ENCODE measurements at regions not wholly inside any gene's neighbourhood (a gene's known extent, or its start where the extent isn't known, plus 50 kb on each side); places are given as distances from the start of the nearest gene placed in this dataset.

GRCh38 chr6:85803721-85804120, 161.0 kb upstream of the SYNCRIP start:
- no peak for DNase-seq (ENCODE audit: low read depth, low spot score)
- Histone ChIP-seq H3K9ac (ENCODE audit: insufficient read length, low read depth) (no peak overlapping the region), H3K4me3 (ENCODE audit: insufficient read length, low read depth) (no peak overlapping the region), H3K27me3 (ENCODE audit: insufficient read depth, insufficient read length) (no peaks in the 10 kb centered on the region), H3K9me3 (ENCODE audit: insufficient read depth, low read length) (peaks cover 16% of the 10 kb centered on the region; the same call in 1 of the 2 replicates), H3K4me1 (ENCODE audit: insufficient read depth, insufficient read length) (no peaks in the 10 kb centered on the region), H3K36me3 (ENCODE audit: insufficient read depth, insufficient read length, low read length) (no peaks in the 10 kb centered on the region)
- TF ChIP-seq ZNF274 (IDR thresholded peaks at IDR 0.05; ENCODE audit: low read depth, low read length): no peak
- no peak for TF ChIP-seq SUZ12 (IDR thresholded peaks at IDR 0.05; ENCODE audit: extremely low read depth, insufficient read depth, insufficient read length)
- no peak for TF ChIP-seq YY1 (IDR thresholded peaks at IDR 0.05; ENCODE audit: insufficient read depth, insufficient read length)

- no peaks in the 10 kb centered on the region for H3K4me1 ChIP-seq (ENCODE audit: insufficient read depth, insufficient read length)
- H3K9ac ChIP-seq (ENCODE audit: insufficient read length, low read depth): no peak overlapping the region
- H3K9me3 ChIP-seq (ENCODE audit: insufficient read depth, low read length): peaks cover 4% of the 10 kb centered on the region; the same call in 1 of the 2 replicates
- H3K4me3 ChIP-seq (ENCODE audit: insufficient read length, low read depth): no peak overlapping the region
- no peaks in the 10 kb centered on the region for H3K36me3 ChIP-seq (ENCODE audit: insufficient read depth, insufficient read length, low read length)
- no peaks in the 10 kb centered on the region for H3K27me3 ChIP-seq (ENCODE audit: insufficient read depth, insufficient read length)
- DNase-seq (ENCODE audit: low read depth, low spot score): no peak
- TF ChIP-seq SUZ12 (IDR thresholded peaks at IDR 0.05; ENCODE audit: extremely low read depth, insufficient read depth, insufficient read length): no peak
- no peak for TF ChIP-seq ZNF274 (IDR thresholded peaks at IDR 0.05; ENCODE audit: low read depth, low read length)
- TF ChIP-seq YY1 (IDR thresholded peaks at IDR 0.05; ENCODE audit: insufficient read depth, insufficient read length): no peak
Measured at GRCh38 chr6:85802162-85802561, 159.5 kb upstream of the SYNCRIP start.

- DNase-seq (ENCODE audit: low read depth, low spot score): no peak
- H3K4me1 ChIP-seq (ENCODE audit: insufficient read depth, insufficient read length): no peaks in the 10 kb centered on the region
- H3K4me3 ChIP-seq (ENCODE audit: insufficient read length, low read depth): no peak overlapping the region
- TF ChIP-seq YY1 (IDR thresholded peaks at IDR 0.05; ENCODE audit: insufficient read depth, insufficient read length) (no peak), ZNF274 (IDR thresholded peaks at IDR 0.05; ENCODE audit: low read depth, low read length) (no peak), SUZ12 (IDR thresholded peaks at IDR 0.05; ENCODE audit: extremely low read depth, insufficient read depth, insufficient read length) (no peak)
- no peaks in the 10 kb centered on the region for H3K9me3 ChIP-seq (ENCODE audit: insufficient read depth, low read length)
- no peak overlapping the region for H3K9ac ChIP-seq (ENCODE audit: insufficient read length, low read depth)
- no peaks in the 10 kb centered on the region for H3K27me3 ChIP-seq (ENCODE audit: insufficient read depth, insufficient read length)
- no peaks in the 10 kb centered on the region for H3K36me3 ChIP-seq (ENCODE audit: insufficient read depth, insufficient read length, low read length)
Measured at GRCh38 chr6:85798931-85799652, 156.4 kb upstream of the SYNCRIP start.

GRCh38 chr6:85797993-85798392, 155.3 kb upstream of the SYNCRIP start:
- DNase-seq (ENCODE audit: low read depth, low spot score): no peak
- H3K36me3 ChIP-seq (ENCODE audit: insufficient read depth, insufficient read length, low read length): no peaks in the 10 kb centered on the region
- H3K9me3 ChIP-seq (ENCODE audit: insufficient read depth, low read length): no peaks in the 10 kb centered on the region
- no peaks in the 10 kb centered on the region for H3K4me1 ChIP-seq (ENCODE audit: insufficient read depth, insufficient read length)
- H3K27me3 ChIP-seq (ENCODE audit: insufficient read depth, insufficient read length): no peaks in the 10 kb centered on the region
- H3K9ac ChIP-seq (ENCODE audit: insufficient read length, low read depth): no peak overlapping the region
- no peak overlapping the region for H3K4me3 ChIP-seq (ENCODE audit: insufficient read length, low read depth)
- TF ChIP-seq SUZ12 (IDR thresholded peaks at IDR 0.05; ENCODE audit: extremely low read depth, insufficient read depth, insufficient read length) (no peak), ZNF274 (IDR thresholded peaks at IDR 0.05; ENCODE audit: low read depth, low read length) (no peak), YY1 (IDR thresholded peaks at IDR 0.05; ENCODE audit: insufficient read depth, insufficient read length) (no peak)

- no peak for DNase-seq (ENCODE audit: low read depth, low spot score)
- no peaks in the 10 kb centered on the region for H3K27me3 ChIP-seq (ENCODE audit: insufficient read depth, insufficient read length)
- TF ChIP-seq YY1 (IDR thresholded peaks at IDR 0.05; ENCODE audit: insufficient read depth, insufficient read length) (no peak), SUZ12 (IDR thresholded peaks at IDR 0.05; ENCODE audit: extremely low read depth, insufficient read depth, insufficient read length) (no peak), ZNF274 (IDR thresholded peaks at IDR 0.05; ENCODE audit: low read depth, low read length) (no peak)
- no peaks in the 10 kb centered on the region for H3K4me1 ChIP-seq (ENCODE audit: insufficient read depth, insufficient read length)
- H3K9me3 ChIP-seq (ENCODE audit: insufficient read depth, low read length): no peaks in the 10 kb centered on the region
- H3K36me3 ChIP-seq (ENCODE audit: insufficient read depth, insufficient read length, low read length): no peaks in the 10 kb centered on the region
- H3K4me3 ChIP-seq (ENCODE audit: insufficient read length, low read depth): no peak overlapping the region
- no peak overlapping the region for H3K9ac ChIP-seq (ENCODE audit: insufficient read length, low read depth)
Measured at GRCh38 chr6:85795945-85796344, 153.3 kb upstream of the SYNCRIP start.

GRCh38 chr6:85792254-85792653, 149.6 kb upstream of the SYNCRIP start:
- DNase-seq (ENCODE audit: low read depth, low spot score): no peak
- H3K9ac ChIP-seq (ENCODE audit: insufficient read length, low read depth): no peak overlapping the region
- H3K4me3 ChIP-seq (ENCODE audit: insufficient read length, low read depth): no peak overlapping the region
- H3K36me3 ChIP-seq (ENCODE audit: insufficient read depth, insufficient read length, low read length): no peaks in the 10 kb centered on the region
- H3K9me3 ChIP-seq (ENCODE audit: insufficient read depth, low read length): no peaks in the 10 kb centered on the region
- TF ChIP-seq SUZ12 (IDR thresholded peaks at IDR 0.05; ENCODE audit: extremely low read depth, insufficient read depth, insufficient read length) (no peak), YY1 (IDR thresholded peaks at IDR 0.05; ENCODE audit: insufficient read depth, insufficient read length) (no peak), ZNF274 (IDR thresholded peaks at IDR 0.05; ENCODE audit: low read depth, low read length) (no peak)
- H3K4me1 ChIP-seq (ENCODE audit: insufficient read depth, insufficient read length): no peaks in the 10 kb centered on the region
- no peaks in the 10 kb centered on the region for H3K27me3 ChIP-seq (ENCODE audit: insufficient read depth, insufficient read length)

GRCh38 chr6:85775883-85776282, 133.2 kb upstream of the SYNCRIP start:
- no peaks in the 10 kb centered on the region; the same call in 1 of the 2 replicates for H3K9me3 ChIP-seq (ENCODE audit: insufficient read depth, low read length)
- no peaks in the 10 kb centered on the region for H3K4me1 ChIP-seq (ENCODE audit: insufficient read depth, insufficient read length)
- no peak for DNase-seq (ENCODE audit: low read depth, low spot score)
- H3K27me3 ChIP-seq (ENCODE audit: insufficient read depth, insufficient read length): no peaks in the 10 kb centered on the region
- H3K4me3 ChIP-seq (ENCODE audit: insufficient read length, low read depth): no peak overlapping the region
- no peak overlapping the region for H3K9ac ChIP-seq (ENCODE audit: insufficient read length, low read depth)
- no peaks in the 10 kb centered on the region for H3K36me3 ChIP-seq (ENCODE audit: insufficient read depth, insufficient read length, low read length)
- TF ChIP-seq ZNF274 (IDR thresholded peaks at IDR 0.05; ENCODE audit: low read depth, low read length): no peak
- no peak for TF ChIP-seq YY1 (IDR thresholded peaks at IDR 0.05; ENCODE audit: insufficient read depth, insufficient read length)
- TF ChIP-seq SUZ12 (IDR thresholded peaks at IDR 0.05; ENCODE audit: extremely low read depth, insufficient read depth, insufficient read length): no peak

Data from NT2/D1 (cell line).